ENCODE measurements at regions not wholly inside any gene's neighbourhood (a gene's known extent, or its start where the extent isn't known, plus 50 kb on each side); places are given as distances from the start of the nearest gene placed in this dataset.
A peak's percentile ranks its signal among the peaks of the same experiment; 100 is the strongest.
"Not testable (repeated sequence)": the region's sequence is repeated elsewhere in the genome, so short reads cannot be mapped to it uniquely, and the experiment has no call there.

DNA sequence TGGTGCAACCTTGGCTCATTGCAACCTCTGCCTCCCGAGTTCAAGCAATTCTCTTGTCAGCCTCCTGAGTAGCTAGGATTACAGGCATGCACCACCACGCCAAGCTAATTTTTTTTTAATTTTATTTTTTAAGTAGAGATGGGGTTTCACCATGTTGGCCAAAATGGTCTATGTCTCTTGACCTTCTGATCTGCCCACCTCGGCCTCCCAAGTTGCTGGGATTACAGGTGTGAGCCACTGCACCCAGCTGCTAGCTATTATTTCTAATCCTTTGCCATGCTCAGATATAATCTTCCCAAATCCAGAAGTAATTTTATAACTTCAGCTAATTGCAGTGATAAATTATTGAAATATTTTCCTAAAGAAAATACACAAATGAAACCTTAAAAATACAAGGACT, 305.1 kb upstream of the OR11H12 start:
- intact Hi-C loops (cut with DNase I); H3K4me3 ChIP-seq (ENCODE audit: low read length in 2 of 2); DNase-seq; ATAC-seq (ENCODE audit: low FRiP score); H3K9me3 ChIP-seq (ENCODE audit: control insufficient read depth, low read length); H3K4me1 ChIP-seq (ENCODE audit: control insufficient read depth in 1 of 2, insufficient read depth in 2 of 2, low read length in 2 of 2); H3K27me3 ChIP-seq (ENCODE audit: control insufficient read depth in 1 of 2, insufficient read depth in 2 of 2, low read length in 1 of 2); H3K27ac ChIP-seq (ENCODE audit: low read depth in 1 of 2, low read length in 2 of 2); H3K36me3 ChIP-seq (ENCODE audit: control insufficient read depth in 1 of 2, insufficient read depth in 2 of 2, low read length in 1 of 2): not testable (repeated sequence)
- WGBS, 2 donors: 71 to 75% methylated on average over 2 of the region's 3 CpGs

DNA sequence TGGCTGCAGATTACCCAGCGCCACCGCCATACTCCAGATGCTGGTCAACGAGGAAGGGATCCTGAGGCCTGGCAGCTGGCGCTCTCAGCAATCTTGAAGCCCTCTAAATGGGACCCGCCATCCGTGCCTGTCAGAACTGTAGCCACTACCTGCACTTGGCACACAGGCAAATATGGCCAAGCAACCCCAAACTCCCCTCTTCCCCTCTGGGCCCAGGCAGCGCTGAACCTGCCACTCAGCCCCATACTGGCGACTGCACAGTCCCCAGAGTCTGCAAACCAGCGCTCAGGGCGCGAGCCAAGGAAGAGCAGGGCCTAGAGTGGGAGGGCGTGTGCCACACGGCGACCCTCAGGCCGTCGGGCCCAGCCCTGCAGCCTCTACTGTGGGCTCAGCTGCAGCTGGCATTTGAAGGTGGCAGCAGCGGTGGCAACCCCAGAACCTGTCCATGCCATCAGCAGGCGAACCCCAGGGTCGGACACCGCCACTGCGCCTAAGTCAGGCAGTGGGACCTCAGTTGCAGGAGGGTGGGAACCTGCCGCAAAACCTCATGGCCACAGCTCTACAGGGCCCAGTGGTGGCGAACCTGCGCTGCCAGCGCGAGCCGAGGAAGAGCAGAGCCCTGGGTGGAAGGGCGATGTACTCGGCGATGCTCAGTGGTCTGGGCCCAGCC, 268.4 kb upstream of the OR11H12 start:
- H3K27ac ChIP-seq (ENCODE audit: low read depth in 1 of 2, low read length in 2 of 2); intact Hi-C loops (cut with DNase I); H3K27me3 ChIP-seq (ENCODE audit: control insufficient read depth in 1 of 2, insufficient read depth in 2 of 2, low read length in 1 of 2); H3K4me3 ChIP-seq (ENCODE audit: low read length in 2 of 2); H3K4me1 ChIP-seq (ENCODE audit: control insufficient read depth in 1 of 2, insufficient read depth in 2 of 2, low read length in 2 of 2); H3K9me3 ChIP-seq (ENCODE audit: control insufficient read depth, low read length); H3K36me3 ChIP-seq (ENCODE audit: control insufficient read depth in 1 of 2, insufficient read depth in 2 of 2, low read length in 1 of 2); DNase-seq; ATAC-seq (ENCODE audit: low FRiP score): not testable (repeated sequence)
- 82 to 83% methylated on average over 14 to 26 of the region's 30 CpGs for WGBS, 2 donors

DNA sequence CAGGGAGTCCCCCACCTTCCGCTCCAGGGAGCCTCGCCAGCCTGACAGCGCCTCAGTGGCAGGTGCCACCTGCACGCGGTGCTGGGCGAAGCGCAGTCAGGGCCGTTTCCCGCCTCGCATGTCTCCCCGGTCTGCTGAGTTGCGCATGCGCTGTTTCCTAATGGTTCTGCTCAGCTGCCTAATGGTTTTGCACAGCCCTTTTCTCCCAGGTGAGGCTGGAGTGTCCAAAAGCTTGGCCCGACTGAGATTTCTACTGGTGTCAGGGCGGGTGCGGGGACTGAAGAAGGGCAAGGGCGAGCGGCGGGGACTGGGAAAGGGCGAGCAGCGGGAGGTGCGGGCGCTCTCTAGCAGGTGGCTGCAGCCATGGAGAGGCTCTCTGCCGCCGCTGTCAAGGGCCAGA, 267.6 kb upstream of the OR11H12 start:
- ATAC-seq (ENCODE audit: low FRiP score); H3K4me3 ChIP-seq (ENCODE audit: low read length in 2 of 2); intact Hi-C loops (cut with DNase I); H3K4me1 ChIP-seq (ENCODE audit: control insufficient read depth in 1 of 2, insufficient read depth in 2 of 2, low read length in 2 of 2); H3K27ac ChIP-seq (ENCODE audit: low read depth in 1 of 2, low read length in 2 of 2); H3K27me3 ChIP-seq (ENCODE audit: control insufficient read depth in 1 of 2, insufficient read depth in 2 of 2, low read length in 1 of 2); H3K36me3 ChIP-seq (ENCODE audit: control insufficient read depth in 1 of 2, insufficient read depth in 2 of 2, low read length in 1 of 2); H3K9me3 ChIP-seq (ENCODE audit: control insufficient read depth, low read length): not testable (repeated sequence)
- DNase-seq: peak; percentile 25 to 69
- 88 to 89% methylated on average over 23 to 25 of the region's 25 CpGs for WGBS, 2 donors

DNA sequence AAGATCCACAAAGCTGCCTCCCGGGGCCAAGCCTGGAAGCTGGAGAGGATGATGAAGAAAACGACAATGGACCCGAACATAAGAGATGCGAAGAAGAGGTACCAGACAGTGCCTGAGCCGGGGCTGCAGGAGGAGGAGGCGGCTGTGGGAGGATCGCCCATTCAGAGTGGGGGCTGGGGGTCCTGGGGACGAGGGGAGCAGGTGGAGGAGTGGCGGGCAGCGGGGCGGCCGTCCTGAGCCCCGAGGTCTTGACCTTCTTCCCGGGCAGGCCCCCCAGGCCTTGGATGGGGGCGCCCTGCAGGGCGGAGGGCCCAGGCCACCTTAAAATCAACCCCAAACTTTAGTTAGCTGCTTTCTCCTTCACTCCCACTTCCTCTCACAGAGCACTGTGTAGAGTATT, 267.1 kb upstream of the OR11H12 start:
- ATAC-seq (ENCODE audit: low FRiP score); H3K4me3 ChIP-seq (ENCODE audit: low read length in 2 of 2); intact Hi-C loops (cut with DNase I); H3K4me1 ChIP-seq (ENCODE audit: control insufficient read depth in 1 of 2, insufficient read depth in 2 of 2, low read length in 2 of 2); H3K27me3 ChIP-seq (ENCODE audit: control insufficient read depth in 1 of 2, insufficient read depth in 2 of 2, low read length in 1 of 2); H3K27ac ChIP-seq (ENCODE audit: low read depth in 1 of 2, low read length in 2 of 2); H3K36me3 ChIP-seq (ENCODE audit: control insufficient read depth in 1 of 2, insufficient read depth in 2 of 2, low read length in 1 of 2); H3K9me3 ChIP-seq (ENCODE audit: control insufficient read depth, low read length): not testable (repeated sequence)
- peak; percentile 18 to 65 for DNase-seq
- WGBS, 2 donors: 76 to 79% methylated on average over 12 to 14 of the region's 16 CpGs
